ENCODE measurements at regions not wholly inside any gene's neighbourhood (a gene's known extent, or its start where the extent isn't known, plus 50 kb on each side); places are given as distances from the start of the nearest gene placed in this dataset.

DNA sequence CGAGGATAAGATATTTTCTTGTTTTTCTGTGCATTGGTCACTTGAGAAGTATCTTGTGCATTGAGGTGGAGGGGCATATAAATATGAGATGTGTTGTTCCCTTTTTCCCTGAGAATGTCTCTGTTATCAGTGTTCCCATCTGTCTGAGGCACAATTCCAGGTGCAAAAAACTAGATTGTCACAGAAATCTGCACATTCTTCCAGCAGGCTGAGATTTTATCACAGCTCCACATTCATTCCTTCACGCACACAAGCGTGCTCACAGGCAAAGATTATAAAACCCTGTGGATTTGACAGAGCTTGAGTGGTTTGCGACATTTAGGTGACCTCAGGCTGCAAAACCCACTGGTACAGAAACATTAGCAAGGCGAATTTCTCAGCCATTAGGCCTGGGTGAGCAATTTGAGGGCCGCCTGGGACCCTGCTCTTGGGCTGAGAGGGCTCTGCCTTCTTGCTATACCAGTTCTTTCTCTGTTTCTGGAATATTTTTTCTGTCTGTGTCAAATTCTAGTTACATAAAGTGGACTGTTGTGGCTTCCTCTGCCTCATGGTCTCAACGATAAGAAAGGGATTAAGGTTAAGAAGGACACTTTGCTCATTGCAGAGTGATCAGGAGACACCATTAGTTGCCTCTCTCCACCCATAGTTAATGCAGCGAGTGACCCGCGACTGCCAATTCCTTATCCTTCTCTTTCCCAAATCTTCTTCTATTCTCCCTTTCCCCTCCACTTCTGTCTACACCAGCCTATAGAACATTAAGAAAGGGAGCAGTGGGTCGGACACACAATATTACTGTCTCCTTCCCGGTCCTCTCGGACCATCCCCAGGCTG, 86.7 kb upstream of the C1QTNF7 start:
- DNase-seq (ENCODE audit: low read depth) = no peak

DNA sequence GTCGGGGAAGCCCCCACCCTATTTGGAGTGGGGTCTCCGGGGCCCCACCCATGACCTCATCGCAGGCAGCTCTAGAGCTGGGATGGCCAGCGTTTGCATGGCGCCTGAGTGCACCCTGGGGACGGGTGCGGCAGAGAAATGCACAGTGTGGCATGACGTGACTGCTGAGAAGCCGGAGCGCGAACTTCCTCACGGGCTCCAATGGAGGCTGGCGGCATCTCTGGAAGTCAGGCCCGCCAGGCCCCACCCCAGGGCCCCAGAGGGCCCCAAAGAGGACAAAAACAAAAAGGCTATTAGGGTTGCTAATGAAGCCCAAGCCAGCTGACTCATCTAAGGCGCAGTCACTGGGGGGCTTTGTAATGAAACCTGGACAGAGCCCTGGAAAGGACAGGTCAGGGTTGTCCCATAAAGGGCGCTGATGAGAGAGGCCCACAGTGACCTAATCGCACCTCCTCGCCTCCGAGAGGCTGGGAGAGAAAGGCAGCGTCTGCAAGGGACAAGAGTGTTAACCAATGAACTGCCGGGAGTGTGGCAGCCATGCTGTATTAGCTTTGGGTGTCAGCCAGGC, 86.0 kb upstream of the C1QTNF7 start:
- no peak for DNase-seq (ENCODE audit: low read depth)

DNA sequence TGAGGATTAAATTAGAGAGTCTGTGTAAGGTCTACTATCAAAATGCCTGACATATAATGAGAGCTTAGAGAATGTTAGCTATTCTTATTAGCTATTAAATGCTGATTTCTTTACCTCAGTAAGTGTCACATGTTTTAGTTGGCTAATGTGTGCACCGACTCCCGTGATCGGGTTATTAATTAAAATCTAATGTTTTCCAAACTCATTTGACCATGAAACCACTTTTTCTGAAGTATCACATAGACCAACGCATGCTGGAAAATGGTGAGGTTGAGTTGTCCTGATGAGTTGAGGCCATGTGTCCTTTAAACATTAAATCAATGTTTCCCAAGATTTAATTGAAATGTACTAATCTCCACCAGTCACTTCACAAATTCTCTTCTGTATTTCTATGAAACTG, 84.8 kb upstream of the C1QTNF7 start:
- DNase-seq (ENCODE audit: low read depth) = no peak

DNA sequence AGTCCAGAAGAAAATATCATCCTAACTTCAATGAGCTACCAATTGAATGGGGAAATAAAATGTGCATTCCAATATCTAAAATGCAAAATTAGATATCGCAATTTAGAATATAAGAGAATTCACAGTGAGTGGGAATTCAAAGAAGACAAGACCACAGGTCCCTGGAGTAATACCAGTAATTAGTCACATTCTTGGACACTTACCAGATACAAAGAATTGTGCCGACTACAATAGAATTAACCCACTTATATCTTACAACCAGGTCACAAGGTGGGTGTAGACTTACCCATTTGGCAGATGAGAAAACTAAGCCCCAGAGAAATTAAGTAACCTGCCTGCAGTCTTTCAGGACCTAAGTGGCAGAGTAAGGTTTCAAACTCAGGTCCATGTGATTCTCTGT, 84.3 kb upstream of the C1QTNF7 start:
- no peak for DNase-seq (ENCODE audit: low read depth)

DNA sequence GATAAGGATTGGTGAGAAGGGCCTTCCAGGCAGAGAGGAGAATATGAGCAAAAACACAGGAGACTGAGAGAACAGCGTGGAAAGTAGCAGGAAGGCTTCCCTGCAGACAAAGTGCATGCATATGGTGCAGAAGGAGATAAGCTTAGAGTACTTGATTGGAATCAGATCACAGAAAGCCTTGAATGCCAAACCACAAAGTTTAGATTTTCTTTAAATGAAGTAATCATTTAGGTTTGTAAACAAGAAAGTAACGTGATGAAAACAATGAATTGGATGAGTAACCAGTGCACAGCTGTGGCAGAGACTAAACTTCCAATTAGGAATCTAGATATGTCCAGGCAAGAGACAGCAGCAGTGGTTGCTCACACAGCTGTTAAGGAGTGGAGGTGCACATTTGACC, 83.8 kb upstream of the C1QTNF7 start:
- DNase-seq (ENCODE audit: low read depth) = peak; percentile 55

DNA sequence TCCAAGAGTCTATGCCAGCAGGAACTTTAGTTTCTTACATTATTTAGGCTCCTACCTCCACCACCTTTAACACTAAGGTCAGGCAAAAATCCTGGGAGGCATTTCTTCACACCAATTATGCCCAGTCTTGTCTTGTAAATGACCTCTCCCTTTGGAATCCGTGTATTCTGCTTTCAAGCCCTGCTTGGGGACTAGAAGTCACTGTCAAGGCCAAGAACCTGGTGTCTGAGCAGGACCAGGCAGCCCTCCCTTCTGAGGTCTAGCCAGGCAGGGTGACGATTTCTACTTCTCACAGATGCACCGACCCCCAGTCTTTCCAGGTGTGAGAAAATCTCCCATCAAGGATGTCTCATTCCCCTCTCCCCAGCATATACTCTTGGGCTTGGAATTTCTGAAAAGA, 82.7 kb upstream of the C1QTNF7 start:
- DNase-seq (ENCODE audit: low read depth) = no peak

DNA sequence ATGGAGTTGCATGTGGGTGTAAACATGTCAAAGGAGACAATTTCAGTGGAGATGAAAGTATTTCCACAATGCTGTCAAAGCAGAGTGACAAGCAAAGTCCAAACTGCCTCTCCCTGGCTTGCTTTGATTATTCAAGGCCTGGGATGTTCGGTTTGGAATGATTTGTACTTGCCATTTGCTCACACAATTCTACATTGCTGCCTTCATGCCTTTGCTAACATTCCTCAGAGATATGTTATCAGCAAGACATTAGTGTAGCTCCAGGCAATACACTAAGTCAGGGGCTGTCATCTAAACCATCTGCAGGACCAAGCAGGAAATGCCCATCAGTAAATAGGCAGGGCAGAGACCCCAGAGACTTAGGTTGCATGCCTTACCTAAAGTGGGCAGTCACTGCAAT, 79.6 kb upstream of the C1QTNF7 start:
- no peak for DNase-seq (ENCODE audit: low read depth)

DNA sequence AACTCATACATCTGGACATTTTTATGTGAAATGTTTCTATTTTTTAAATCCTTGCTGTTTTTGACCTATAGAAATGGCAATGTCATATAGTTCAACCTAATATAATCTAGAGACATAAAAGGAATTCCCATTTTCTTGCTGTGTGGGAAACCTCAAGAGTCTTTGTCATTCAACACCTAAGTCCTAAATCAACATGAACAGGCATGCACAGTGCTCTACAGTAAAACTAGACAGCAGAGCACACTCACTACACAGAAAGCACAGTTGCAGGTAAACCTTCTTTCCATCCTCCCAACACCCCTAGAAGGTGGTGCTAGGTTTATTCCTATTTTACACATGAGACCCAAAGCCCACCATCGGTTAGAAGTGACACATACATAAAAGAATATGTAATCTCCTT, 79.1 kb upstream of the C1QTNF7 start:
- DNase-seq (ENCODE audit: low read depth) = no peak

DNA sequence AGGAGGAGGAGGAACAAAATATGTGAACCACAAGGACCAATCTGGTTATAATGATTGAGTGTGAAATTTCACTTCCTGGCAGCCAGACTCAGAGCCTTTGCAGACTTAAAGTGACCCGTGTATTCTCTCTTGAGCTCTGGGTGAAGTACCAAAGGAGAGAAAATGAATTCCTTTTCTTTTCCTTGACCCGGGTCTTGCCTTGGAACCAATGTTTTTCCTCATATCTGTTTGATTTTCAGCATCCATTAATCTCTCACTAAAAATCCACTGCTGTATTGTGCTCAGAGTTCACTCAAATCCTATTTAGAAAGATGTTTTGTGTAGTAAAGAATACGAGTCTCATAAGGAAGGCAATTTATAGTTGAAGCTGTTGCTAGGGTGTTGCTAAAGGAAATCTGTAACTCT, 78.3 kb upstream of the C1QTNF7 start:
- no peak for DNase-seq (ENCODE audit: low read depth)

DNA sequence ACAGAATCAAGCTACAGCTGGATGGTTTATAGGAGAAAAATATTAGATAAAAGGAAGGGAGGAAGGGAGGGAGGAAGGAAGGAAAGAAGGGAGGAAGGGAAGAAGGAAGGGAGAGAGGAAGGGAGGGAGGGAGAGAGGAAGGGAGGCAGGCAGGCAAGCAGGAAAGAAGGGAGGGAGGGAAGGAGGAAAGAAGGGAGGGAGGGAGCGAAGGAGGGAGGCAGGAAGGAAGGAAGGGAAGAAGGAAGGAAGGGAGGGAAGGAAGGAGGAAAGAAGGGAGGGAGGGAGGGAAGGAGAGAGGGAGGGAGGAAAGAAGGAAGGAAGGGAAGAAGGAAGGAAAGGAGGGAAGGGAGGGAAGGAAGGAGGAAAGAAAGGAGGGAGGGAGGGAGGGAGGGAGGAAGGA, 77.9 kb upstream of the C1QTNF7 start:
- no peak for DNase-seq (ENCODE audit: low read depth)

DNA sequence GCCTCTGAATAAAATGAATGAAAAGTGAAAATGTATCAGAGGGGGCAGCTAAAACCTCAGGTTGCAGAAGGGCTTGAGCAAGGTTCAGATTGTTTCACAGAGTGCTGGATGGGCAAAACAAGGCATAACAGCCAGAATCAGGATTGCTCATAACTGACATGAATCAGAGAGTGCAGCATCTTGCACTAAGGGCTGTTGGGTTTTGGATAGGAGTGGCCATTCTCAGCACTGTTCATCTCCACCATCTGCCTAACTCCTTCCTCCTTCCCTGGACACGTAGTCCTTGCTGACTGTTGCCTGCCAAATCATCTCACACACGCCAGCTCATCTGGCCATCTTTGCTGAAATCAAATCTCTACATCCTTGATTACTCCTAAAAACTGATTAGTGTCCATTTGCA, 75.3 kb upstream of the C1QTNF7 start:
- no peak for DNase-seq (ENCODE audit: low read depth)

DNA sequence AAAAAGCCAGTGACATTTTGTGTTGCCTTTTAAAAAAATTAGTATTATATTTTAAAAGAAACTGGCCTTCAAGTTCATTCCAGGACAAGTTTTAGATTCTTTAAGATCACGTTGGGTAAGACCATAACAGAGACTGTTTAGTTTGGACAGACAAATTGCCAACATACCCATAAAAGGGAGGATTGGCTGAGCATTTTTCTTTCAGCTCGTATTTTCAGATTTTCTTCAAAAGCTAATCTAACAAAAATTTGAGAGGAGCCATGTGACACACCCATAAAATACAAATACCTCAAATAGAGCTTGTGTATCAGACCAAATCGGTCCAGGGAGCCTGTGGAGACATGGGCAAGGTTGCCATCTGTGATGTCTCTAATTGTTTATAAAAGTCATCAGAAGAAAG, 74.6 kb upstream of the C1QTNF7 start:
- DNase-seq (ENCODE audit: low read depth) = no peak

DNA sequence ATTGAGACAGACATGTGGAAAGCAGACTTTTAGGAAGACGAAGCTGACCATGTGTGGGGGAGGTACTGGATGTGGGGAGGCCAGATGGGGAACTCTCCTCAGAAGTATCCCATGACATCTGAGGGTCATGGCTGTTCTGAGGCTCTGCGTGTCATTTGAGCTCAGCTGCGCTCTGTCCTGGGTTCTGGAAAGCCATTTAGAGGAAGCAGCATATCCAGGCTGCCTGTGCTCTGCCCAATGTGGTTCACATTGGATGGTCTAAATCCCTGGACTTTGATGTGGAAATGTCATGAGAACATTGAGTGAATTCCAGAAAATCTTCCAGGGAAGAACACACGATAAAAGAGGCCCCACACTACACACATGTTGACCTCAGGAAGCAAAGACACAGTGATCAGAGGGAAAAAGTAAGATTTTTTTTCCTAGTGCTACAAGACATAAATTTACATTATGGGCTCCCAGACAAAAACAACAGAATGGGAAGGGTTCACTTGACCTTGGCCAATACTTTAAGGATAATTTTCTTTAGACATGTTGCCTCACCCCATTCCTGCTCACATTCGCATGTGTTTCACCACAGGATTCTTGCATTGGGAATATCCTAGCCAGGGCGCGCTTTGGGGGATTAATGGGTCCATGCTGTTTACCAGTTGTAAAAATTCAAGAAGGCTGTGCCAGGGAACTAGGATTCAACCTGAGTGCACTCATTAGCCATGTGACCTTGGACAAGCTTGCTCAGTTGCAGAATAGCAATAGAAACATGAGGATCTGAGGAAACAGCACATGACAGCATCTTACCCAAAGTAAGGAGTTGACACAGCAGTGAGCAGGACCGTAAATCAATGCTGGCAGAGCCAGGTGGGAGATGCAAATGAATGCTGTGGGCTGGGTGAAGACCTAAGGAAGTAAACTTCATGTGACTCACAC, 73.2 kb upstream of the C1QTNF7 start:
- no peak for DNase-seq (ENCODE audit: low read depth)

DNA sequence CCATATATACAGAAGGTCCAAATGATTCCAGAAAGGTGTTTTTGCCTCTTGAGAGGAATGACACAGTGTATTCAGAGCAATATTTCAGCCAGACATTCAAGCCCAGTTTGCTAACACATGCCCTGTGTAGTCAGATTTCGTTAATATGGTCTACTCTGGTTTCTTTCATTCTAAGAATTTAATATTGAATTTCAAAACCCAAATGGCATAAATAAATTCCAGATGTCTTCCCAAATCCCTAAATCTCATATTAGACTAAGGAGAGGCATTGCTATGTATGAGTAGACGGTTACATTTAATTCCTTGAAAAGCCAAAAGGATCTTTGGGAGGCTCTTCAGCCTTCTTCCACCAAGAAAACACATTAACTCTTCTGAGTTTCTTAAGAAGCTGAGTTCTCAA, 66.3 kb upstream of the C1QTNF7 start:
- DNase-seq (ENCODE audit: low read depth) = peak; percentile 45

DNA sequence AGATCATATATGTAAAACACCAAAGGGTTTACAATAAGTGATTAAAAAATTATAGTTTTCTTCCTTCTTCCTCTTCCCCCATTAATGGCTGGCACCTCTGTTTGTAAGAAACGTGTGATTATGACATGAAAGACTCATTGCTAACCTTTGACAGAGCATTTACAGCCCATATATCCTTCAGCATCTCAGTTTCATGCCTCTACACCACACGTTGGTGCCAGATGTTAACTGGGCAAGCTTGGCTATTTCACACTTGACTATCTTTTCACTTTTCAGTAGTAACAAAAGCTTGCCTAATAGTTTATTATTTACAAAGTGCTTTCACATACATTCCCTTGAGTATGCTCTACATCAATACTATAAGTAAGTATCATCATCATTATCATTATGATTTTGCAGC, 65.3 kb upstream of the C1QTNF7 start:
- DNase-seq (ENCODE audit: low read depth) = no peak

DNA sequence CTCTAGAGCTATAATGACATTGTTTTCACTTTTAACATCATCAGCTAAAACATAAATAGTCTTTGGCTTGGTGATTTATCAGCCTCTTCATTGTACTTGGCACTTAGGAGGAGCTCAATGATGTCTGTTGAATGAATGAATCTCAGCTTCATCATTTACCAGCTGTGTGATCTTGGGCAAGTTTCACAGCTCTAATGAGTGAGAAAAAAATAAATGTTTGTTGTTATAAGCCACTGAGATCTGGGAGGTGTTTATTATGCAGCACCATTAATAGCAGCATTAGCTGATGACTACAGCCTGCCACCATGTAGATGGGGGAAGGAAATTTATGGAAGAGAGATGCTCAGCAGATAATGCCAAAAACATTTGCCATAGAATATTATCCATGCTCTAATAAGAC, 63.6 kb upstream of the C1QTNF7 start:
- DNase-seq (ENCODE audit: low read depth) = no peak

DNA sequence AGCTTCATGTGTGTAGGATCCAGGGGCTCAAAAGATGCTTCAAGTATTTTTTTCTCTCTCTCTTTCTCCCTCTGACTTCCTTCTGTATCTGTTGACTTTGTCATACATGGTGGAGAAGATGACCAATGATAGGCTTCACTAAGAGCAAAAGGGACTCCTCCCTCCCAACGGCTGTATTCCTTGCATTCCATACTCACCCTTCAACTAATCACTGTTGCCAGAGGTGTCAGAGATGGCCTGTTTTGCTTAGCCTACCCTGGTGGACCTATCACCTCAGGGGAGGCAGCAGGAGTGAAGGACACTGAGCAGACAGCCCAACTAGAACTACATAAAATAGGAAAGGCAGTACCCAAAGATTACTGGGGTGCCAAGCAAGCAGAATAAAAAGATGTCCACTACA, 62.2 kb upstream of the C1QTNF7 start:
- DNase-seq (ENCODE audit: low read depth) = no peak

DNA sequence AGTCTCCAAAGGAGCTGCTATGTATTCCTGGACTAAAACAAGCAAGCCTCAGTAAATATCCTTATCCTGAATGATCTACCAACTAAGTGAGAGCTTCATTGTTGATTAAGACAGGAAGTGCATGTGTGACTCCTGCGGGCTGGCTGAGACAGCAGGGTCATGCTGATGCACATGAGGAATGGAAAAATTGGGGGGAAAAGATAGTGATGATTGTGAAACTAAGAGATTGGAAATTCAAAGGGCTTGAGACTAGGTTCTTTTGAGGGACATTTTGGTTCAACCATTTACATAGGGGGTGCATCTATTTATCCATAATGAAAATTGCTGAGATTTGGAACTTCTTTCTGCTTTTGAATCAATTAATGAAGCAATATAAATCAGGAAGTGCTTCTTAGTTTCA, 61.1 kb upstream of the C1QTNF7 start:
- no peak for DNase-seq (ENCODE audit: low read depth)

DNA sequence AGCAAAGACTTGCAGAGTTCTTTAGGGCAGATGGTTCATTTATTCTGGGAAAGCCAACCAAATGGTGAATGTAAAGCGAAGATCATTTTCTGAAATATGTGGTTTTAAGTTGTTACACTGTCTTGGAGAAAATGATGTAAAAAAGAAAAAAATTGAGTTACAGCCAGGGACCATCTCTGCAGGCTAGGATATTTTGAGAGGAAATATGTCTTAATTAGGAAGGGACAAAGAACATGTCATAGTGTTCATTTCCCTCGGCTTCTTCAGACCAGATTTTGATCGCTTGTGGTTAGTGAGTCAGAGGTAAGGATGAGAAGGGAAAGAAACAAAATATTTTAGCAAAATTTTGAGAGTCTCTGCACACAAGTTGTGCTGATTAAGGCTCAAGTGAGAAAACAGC, 59.0 kb upstream of the C1QTNF7 start:
- DNase-seq (ENCODE audit: low read depth) = no peak

DNA sequence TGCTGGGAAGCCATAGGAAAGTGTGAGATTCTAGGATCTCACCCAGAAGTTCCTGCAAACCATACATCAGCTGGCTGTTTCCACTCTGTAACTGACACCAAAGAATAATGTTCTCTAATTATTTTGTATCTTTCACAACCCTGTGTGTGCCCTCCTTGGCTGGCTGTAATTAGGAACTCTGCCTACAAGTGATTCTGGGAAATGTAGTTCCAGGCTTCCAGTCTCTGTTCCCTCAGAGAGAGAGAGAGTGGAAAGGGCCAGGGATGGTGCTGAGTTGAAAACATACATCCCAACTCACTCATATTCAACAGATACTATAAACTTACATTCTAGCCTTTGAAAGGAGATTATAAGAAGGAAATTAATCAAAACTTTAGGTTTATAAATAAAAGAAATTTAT, 57.5 kb upstream of the C1QTNF7 start:
- DNase-seq (ENCODE audit: low read depth) = no peak

DNA sequence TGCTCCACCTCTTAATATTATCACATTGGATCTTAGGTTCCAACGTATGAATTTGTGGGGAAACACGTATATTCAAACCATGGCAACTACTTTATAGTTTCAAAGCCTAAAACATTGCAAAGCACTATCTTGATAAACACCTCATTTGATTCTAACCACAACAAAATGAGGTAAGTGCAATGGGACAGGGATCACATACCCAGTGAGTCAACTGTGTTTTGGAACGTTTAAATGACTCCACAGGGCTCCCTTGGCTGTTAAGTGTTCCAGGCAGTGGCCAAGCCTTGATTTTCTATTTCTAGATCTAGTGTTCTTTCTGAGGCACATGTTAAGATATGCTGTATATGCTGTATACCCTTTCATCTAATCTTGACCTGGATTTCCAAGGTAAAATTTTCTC, 54.5 kb upstream of the C1QTNF7 start:
- DNase-seq (ENCODE audit: low read depth) = no peak

DNA sequence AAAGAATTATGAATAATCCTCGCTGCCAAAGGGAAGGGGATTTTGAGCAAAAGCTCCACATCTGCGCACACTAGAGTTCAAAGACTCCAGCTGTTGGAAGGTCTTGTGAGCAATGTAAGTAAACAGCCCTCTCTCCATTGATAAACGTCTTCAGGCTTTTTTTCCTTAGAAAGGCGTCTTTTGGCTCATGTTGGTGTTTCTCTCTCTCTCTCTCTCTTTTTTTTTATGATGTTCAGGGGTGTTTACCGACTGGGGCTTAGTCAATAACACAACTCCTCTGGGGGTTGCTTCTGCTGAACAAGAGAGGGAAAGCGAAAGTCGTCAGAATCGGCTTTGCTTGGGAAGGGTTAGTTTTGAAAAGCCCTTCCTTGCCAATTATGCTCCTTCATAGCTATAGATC, 53.2 kb upstream of the C1QTNF7 start:
- peak; percentile 37 for DNase-seq (ENCODE audit: low read depth)

DNA sequence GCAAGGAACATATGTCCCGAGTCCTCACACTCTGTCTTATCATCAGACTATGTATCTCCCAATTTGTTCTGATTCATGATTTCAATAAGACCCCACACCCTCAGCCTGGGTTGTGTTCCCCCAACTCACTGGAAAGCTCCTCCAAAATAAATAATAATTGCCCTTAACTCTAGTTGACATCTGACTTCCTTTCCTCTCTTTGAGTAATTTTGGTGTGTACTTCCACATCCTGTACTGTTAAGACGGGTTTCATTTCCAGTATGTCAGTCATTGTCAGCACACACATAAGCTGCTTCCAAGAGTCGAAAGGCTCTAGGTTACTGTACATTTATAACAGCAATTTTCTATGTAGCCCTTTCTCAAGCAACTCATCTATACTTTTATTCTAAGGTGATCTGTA, 52.2 kb upstream of the C1QTNF7 start:
- DNase-seq (ENCODE audit: low read depth) = no peak

All from fibroblast of the conjunctiva (primary cell).